GM12878 (cell line): ENCODE measurements at regions not wholly inside any gene's neighbourhood (a gene's known extent, or its start where the extent isn't known, plus 50 kb on each side); places are given as distances from the start of the nearest gene placed in this dataset.
A peak's percentile ranks its signal among the peaks of the same experiment; 100 is the strongest.

Source experiments
- BCLAF1 ChIP-seq: fragments of 450-650 bp; IDR thresholded peaks from 2 replicates; pipeline ENCODE4 v1.6.1; 2017; ENCODE audit warnings: antibody characterized with exemption, mild to moderate bottlenecking, moderate library complexity
- CREB1 ChIP-seq: IDR thresholded peaks from 2 replicates; pipeline ENCODE4 v1.6.1; 2012; ENCODE audit warnings: low read depth, mild to moderate bottlenecking, inconsistent platforms
- DPF2 ChIP-seq: fragments of 450-650 bp; IDR thresholded peaks from 2 replicates; pipeline ENCODE4 v1.6.1; 2017; ENCODE audit warnings: mild to moderate bottlenecking
- ELK1 ChIP-seq: IDR thresholded peaks from 2 replicates; pipeline ENCODE4 v1.6.1; 2012; ENCODE audit warnings: low read depth, low read length, improper control_type of control experiment
- ESRRA ChIP-seq: IDR thresholded peaks from 2 replicates; pipeline ENCODE4 v1.6.1; 2012; ENCODE audit warnings: mild to moderate bottlenecking, low read length, improper control_type of control experiment
- GATAD2B ChIP-seq: fragments of 450-650 bp; conservative IDR thresholded peaks from 2 replicates; pipeline ENCODE4 v1.6.1; 2017; ENCODE audit warnings: low read depth, mild to moderate bottlenecking, moderate library complexity
- IKZF2 ChIP-seq, 2 experiments: fragments of 450-650 bp; IDR thresholded peaks; 2 replicates each; pipeline ENCODE4 v1.6.1; 2017; ENCODE audit warnings: mild to moderate bottlenecking in 2 of 2, moderate library complexity in 2 of 2
- KAT2A ChIP-seq: conservative IDR thresholded peaks from 2 replicates; pipeline ENCODE4 v1.6.1; 2011; ENCODE audit warnings: low read depth, low read length; ENCODE audit not compliant: control insufficient read depth
- MAX ChIP-seq: IDR thresholded peaks from 2 replicates; pipeline ENCODE4 v1.6.1; 2012; ENCODE audit warnings: low read depth, low read length, improper control_type of control experiment
- MEF2A ChIP-seq: IDR thresholded peaks from 2 replicates; pipeline ENCODE4 v1.6.1; 2011; ENCODE audit warnings: low read depth, mild to moderate bottlenecking, low read length, moderate library complexity; ENCODE audit not compliant: insufficient read depth
- MLLT1 ChIP-seq: fragments of 450-650 bp; IDR thresholded peaks from 2 replicates; pipeline ENCODE4 v1.6.1; 2016; ENCODE audit warnings: mild to moderate bottlenecking
- MYB ChIP-seq: fragments of 150-350 bp; IDR thresholded peaks from 2 replicates; pipeline ENCODE4 v1.6.1; 2014; ENCODE audit warnings: mild to moderate bottlenecking, low read depth, low read length, borderline replicate concordance
- MYC ChIP-seq: IDR thresholded peaks from 2 replicates; pipeline ENCODE4 v1.6.1; 2011; ENCODE audit warnings: mild to moderate bottlenecking, low read length, moderate library complexity, inconsistent platforms; ENCODE audit not compliant: insufficient read depth, insufficient replicate concordance, insufficient read length, severe bottlenecking
- NFYA ChIP-seq: IDR thresholded peaks from 2 replicates; pipeline ENCODE4 v1.6.1; 2011; ENCODE audit warnings: low read depth, mild to moderate bottlenecking, low read length, improper control_type of control experiment, borderline replicate concordance
- NR2C1 ChIP-seq: fragments of 450-650 bp; IDR thresholded peaks from 2 replicates; pipeline ENCODE4 v1.6.1; 2017; ENCODE audit warnings: antibody characterized with exemption, mild to moderate bottlenecking, moderate library complexity
- NRF1 ChIP-seq: conservative IDR thresholded peaks from 2 replicates; pipeline ENCODE4 v1.6.1; 2011; ENCODE audit warnings: mild to moderate bottlenecking, low read depth, low read length, improper control_type of control experiment
- POLR2AphosphoS5 ChIP-seq: IDR thresholded peaks from 2 replicates; pipeline ENCODE4 v1.6.1; 2011; ENCODE audit warnings: mild to moderate bottlenecking, low read length, inconsistent platforms
- RAD51 ChIP-seq: fragments of 450-650 bp; IDR thresholded peaks from 2 replicates; pipeline ENCODE4 v1.6.1; 2016; ENCODE audit warnings: moderate library complexity, mild to moderate bottlenecking, inconsistent platforms
- RCOR1 ChIP-seq: conservative IDR thresholded peaks from 2 replicates; pipeline ENCODE4 v1.6.1; 2012; ENCODE audit warnings: low read depth, low read length, improper control_type of control experiment
- SMARCA5 ChIP-seq: fragments of 450-650 bp; IDR thresholded peaks from 2 replicates; pipeline ENCODE4 v1.6.1; 2017; ENCODE audit warnings: mild to moderate bottlenecking
- SUPT20H ChIP-seq: IDR thresholded peaks from 2 replicates; pipeline ENCODE4 v1.6.1; 2011; ENCODE audit warnings: low read depth, mild to moderate bottlenecking, low read length, moderate library complexity, borderline replicate concordance; ENCODE audit not compliant: control insufficient read depth
- TAF1 ChIP-seq: IDR thresholded peaks from 2 replicates; pipeline ENCODE4 v1.6.1; 2011; ENCODE audit warnings: mild to moderate bottlenecking, low read depth, low read length, borderline replicate concordance
- TCF7 ChIP-seq: IDR thresholded peaks from 2 replicates; pipeline ENCODE4 v1.6.1; 2014; ENCODE audit warnings: antibody characterized with exemption, borderline replicate concordance
- ZNF207 ChIP-seq: fragments of 450-650 bp; IDR thresholded peaks from 2 replicates; pipeline ENCODE4 v1.6.1; 2014; ENCODE audit warnings: antibody characterized with exemption, mild to moderate bottlenecking, borderline replicate concordance
- ZNF217 ChIP-seq: fragments of 450-650 bp; IDR thresholded peaks from 2 replicates; pipeline ENCODE4 v1.6.1; 2017; ENCODE audit warnings: antibody characterized with exemption, mild to moderate bottlenecking
- ZNF24 ChIP-seq: fragments of 450-650 bp; IDR thresholded peaks from 2 replicates; pipeline ENCODE4 v1.6.1; 2017; ENCODE audit warnings: antibody characterized with exemption, mild to moderate bottlenecking
- ZZZ3 ChIP-seq: IDR thresholded peaks from 2 replicates; pipeline ENCODE4 v1.6.1; 2011; ENCODE audit warnings: low read depth; ENCODE audit not compliant: control insufficient read depth, insufficient read length

- TF ChIP-seq MAX, result no peak
- 0 out of 2 replicates have a peak, but pooled peaks have one; percentile 34 for TF ChIP-seq MYB
- no peak for TF ChIP-seq MYC
- peak; percentile 78; the same call in 1 of the 2 replicates for TF ChIP-seq DPF2
- TF ChIP-seq CREB1, result peak; percentile 57
- no peak for TF ChIP-seq ESRRA
- no peak for TF ChIP-seq NFYA
- TF ChIP-seq TCF7, result no peak
- TF ChIP-seq KAT2A, result no peak
- peak; percentile 94 for TF ChIP-seq MLLT1
- TF ChIP-seq POLR2AphosphoS5, result peak; percentile 60
- peak; percentile 100 for TF ChIP-seq GATAD2B
- TF ChIP-seq MEF2A, result no peak
- TF ChIP-seq NRF1, result no peak
- TF ChIP-seq RCOR1, result no peak
- no peak for TF ChIP-seq ZNF217
- TF ChIP-seq NR2C1, result no peak
- no peak for TF ChIP-seq TAF1
- no peak for TF ChIP-seq SUPT20H
- TF ChIP-seq SMARCA5, result no peak
- peak; percentile 87 to 89 for TF ChIP-seq IKZF2 (IDR thresholded peaks at IDR 0.05)
- TF ChIP-seq BCLAF1, result no peak
- peak; percentile 73 for TF ChIP-seq ZNF24
- no peak for TF ChIP-seq ZZZ3
- no peak; the same call in 1 of the 2 replicates for TF ChIP-seq ZNF207
- TF ChIP-seq RAD51, result no peak
- TF ChIP-seq ELK1, result no peak
These were observed 344.6 kb downstream of the SOX9 start (continued) for GRCh38 chr17:72465191-72466024.
